PC-3 (cell line): ENCODE measurements at regions not wholly inside any gene's neighbourhood (a gene's known extent, or its start where the extent isn't known, plus 50 kb on each side); places are given as distances from the start of the nearest gene placed in this dataset.

Experiments
- ATAC-seq: fragments of 200-7000 bp; cut with Tn5 transposase; 2 replicates; pipeline ENCODE4 v1.9.1; 2020; ENCODE audit warnings: mild to moderate bottlenecking, moderate library complexity
- BruUV-seq: library from RNA; stranded (reverse); fragments of 400-500 nt; replicated peaks from 2 replicates; lab custom pipeline; 2021; lab: Mats Ljungman, UMichigan
- CTCF ChIA-PET: fragments of 300-600 bp; sonication (Branson Sonifier 250); formaldehyde crosslinking; loops from one replicate; lab custom pipeline; 2022; ENCODE audit warnings: antibody characterized with exemption; lab: Charles Lee
- POLR2A ChIA-PET: fragments of 300-600 bp; sonication (Branson Sonifier 250); formaldehyde crosslinking; loops from one replicate; lab custom pipeline; 2022; ENCODE audit warnings: antibody characterized with exemption; ENCODE audit not compliant: unreplicated experiment; lab: Charles Lee
- DNase-seq: peaks from one replicate; pipeline ENCODE4 v3.0.0-alpha.2; 2015
- H2AFZ ChIP-seq: fragments of 300-600 bp; sonication (generic); 2 replicates; pipeline ENCODE4 v1.6.0; 2016; ENCODE audit warnings: antibody characterized with exemption, low read length
- H3F3A ChIP-seq: fragments of 300-600 bp; sonication (generic); one replicate; pipeline ENCODE4 v1.6.0; 2017; ENCODE audit warnings: antibody characterized with exemption, low read length, control low read depth, mild to moderate bottlenecking; ENCODE audit not compliant: unreplicated experiment
- H3K27ac ChIP-seq: fragments of 300-600 bp; sonication (generic); 2 replicates; pipeline ENCODE4 v1.5.1; 2016; ENCODE audit warnings: mild to moderate bottlenecking, low read length
- H3K27me3 ChIP-seq: fragments of 300-600 bp; sonication (generic); 2 replicates; pipeline ENCODE4 v1.6.1; 2016; ENCODE audit warnings: low read length, mixed read lengths
- H3K36me3 ChIP-seq: fragments of 300-600 bp; sonication (generic); 2 replicates; pipeline ENCODE4 v1.6.1; 2016; ENCODE audit warnings: low read depth, mixed run types, low read length, mixed read lengths
- H3K4me1 ChIP-seq: fragments of 300-600 bp; sonication (generic); 2 replicates; pipeline ENCODE4 v1.5.1; 2016; ENCODE audit warnings: low read length; ENCODE audit not compliant: insufficient read depth
- H3K4me2 ChIP-seq: fragments of 300-600 bp; sonication (generic); 2 replicates; pipeline ENCODE4 v1.6.0; 2016; ENCODE audit warnings: low read length
- H3K4me3 ChIP-seq: fragments of 300-600 bp; sonication (generic); 2 replicates; pipeline ENCODE4 v1.5.1; 2016; ENCODE audit warnings: mild to moderate bottlenecking, low read length, mixed read lengths
- H3K79me2 ChIP-seq: fragments of 300-600 bp; sonication (generic); 2 replicates; pipeline ENCODE4 v1.6.1; 2017; ENCODE audit warnings: low read length, mixed read lengths
- H3K9ac ChIP-seq: fragments of 300-600 bp; sonication (generic); 2 replicates; pipeline ENCODE4 v1.6.0; 2016; ENCODE audit warnings: mild to moderate bottlenecking, low read length
- H3K9me2 ChIP-seq: fragments of 300-600 bp; sonication (generic); replicated peaks from 2 replicates; pipeline ENCODE4 v1.6.1; 2016; ENCODE audit warnings: mixed run types, low read length, mixed read lengths
- H3K9me3 ChIP-seq: fragments of 300-600 bp; sonication (generic); 2 replicates; pipeline ENCODE4 v1.6.1; 2016; ENCODE audit warnings: low read length, mixed read lengths
- H4K20me1 ChIP-seq: fragments of 300-600 bp; sonication (generic); 2 replicates; pipeline ENCODE4 v1.6.1; 2016; ENCODE audit warnings: low read length, mixed read lengths
- CTCF ChIP-seq: fragments of 300-600 bp; sonication (generic); conservative IDR thresholded peaks from 2 replicates; pipeline ENCODE4 v1.5.1; 2017; ENCODE audit warnings: antibody characterized with exemption, low read depth, mild to moderate bottlenecking, low read length
- EZH2 ChIP-seq: fragments of 300-600 bp; sonication (generic); IDR thresholded peaks from one replicate; pipeline ENCODE4 v1.6.1; 2017; ENCODE audit warnings: antibody characterized with exemption, mild to moderate bottlenecking, low read length; ENCODE audit not compliant: unreplicated experiment
- EZH2phosphoT487 ChIP-seq: fragments of 300-600 bp; sonication (generic); IDR thresholded peaks from 2 replicates; pipeline ENCODE4 v1.6.1; 2018; ENCODE audit warnings: mild to moderate bottlenecking, antibody characterized with exemption, low read length, borderline replicate concordance
- intact Hi-C: fragments of 100-400 bp; cut with micrococcal nuclease; formaldehyde crosslinking; loops from 2 replicates; pipeline ENCODE4 v1.9.0; 2023

GRCh38 chr7:16172366-16172765 is 249.0 kb downstream of the CRPPA start:
- Histone ChIP-seq H4K20me1 (no peaks in the 10 kb centered on the region), H3K4me3 (no peak overlapping the region), H3K4me1 (no peaks in the 10 kb centered on the region), H3K9me2 (no peaks in the 10 kb centered on the region), H3K4me2 (no peak overlapping the region), H3K79me2 (no peaks in the 10 kb centered on the region), H3F3A (no peaks in the 10 kb centered on the region), H3K9me3 (no peaks in the 10 kb centered on the region), H3K27me3 (no peaks in the 10 kb centered on the region), H2AFZ (no peak overlapping the region), H3K27ac (no peak overlapping the region), H3K36me3 (no peaks in the 10 kb centered on the region), H3K9ac (no peak overlapping the region)
- intact Hi-C loops = no loop called here
- ATAC-seq (no peak), DNase-seq (no peak)
- no TSS peak for BruUV-seq
- CTCF ChIA-PET = interaction anchor here (0.6 kb wide), 1 partner anchor 43 kb away, joined by 3 read pairs; no protein-coding TSS in a partner anchor
- TF ChIP-seq EZH2phosphoT487 = no peak
- TF ChIP-seq EZH2 = no peak
- no peak for TF ChIP-seq CTCF
- POLR2A ChIA-PET = no interaction called here

DNA sequence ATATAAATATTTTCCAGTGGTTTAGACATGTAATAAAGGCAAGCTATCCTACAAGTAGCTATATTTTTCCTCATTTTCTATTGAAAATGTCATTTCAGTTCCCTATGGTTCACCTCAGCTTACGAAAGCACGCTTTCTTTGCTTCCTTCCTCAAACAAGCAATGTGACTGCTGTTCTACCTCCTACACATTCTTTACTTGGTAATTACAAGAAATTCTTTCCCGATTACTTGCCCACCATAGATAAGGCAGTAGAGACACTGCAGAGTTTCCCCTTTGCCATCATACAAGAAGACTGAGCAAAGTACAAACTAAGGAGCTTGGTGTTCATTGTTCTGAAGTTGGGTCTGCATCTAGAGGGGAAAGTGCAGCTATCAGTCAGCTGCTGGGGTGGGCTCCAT is 249.4 kb downstream of the CRPPA start:
- TF ChIP-seq EZH2 (no peak), EZH2phosphoT487 (no peak), CTCF (no peak)
- Histone ChIP-seq H3K4me3 (no peak overlapping the region), H3K9me2 (no peaks in the 10 kb centered on the region), H3K4me2 (no peak overlapping the region), H4K20me1 (no peaks in the 10 kb centered on the region), H3K4me1 (no peaks in the 10 kb centered on the region), H3F3A (no peaks in the 10 kb centered on the region), H3K9ac (no peak overlapping the region), H3K27ac (no peak overlapping the region), H3K9me3 (no peaks in the 10 kb centered on the region), H3K36me3 (no peaks in the 10 kb centered on the region), H3K79me2 (no peaks in the 10 kb centered on the region), H3K27me3 (no peaks in the 10 kb centered on the region), H2AFZ (no peak overlapping the region)
- CTCF ChIA-PET = interaction anchor here (0.6 kb wide), 1 partner anchor 42 kb away, joined by 3 read pairs; no protein-coding TSS in a partner anchor
- DNase-seq = no peak
- BruUV-seq = no TSS peak
- intact Hi-C loops = no loop called here
- ATAC-seq = no peak
- POLR2A ChIA-PET = no interaction called here

GRCh38 chr7:16170671-16171070 is 250.7 kb downstream of the CRPPA start:
- Histone ChIP-seq H3K9me2 (no peaks in the 10 kb centered on the region), H3K9me3 (no peaks in the 10 kb centered on the region), H3K27me3 (no peaks in the 10 kb centered on the region), H2AFZ (no peak overlapping the region), H3K9ac (no peak overlapping the region), H3K4me1 (no peaks in the 10 kb centered on the region), H4K20me1 (no peaks in the 10 kb centered on the region), H3F3A (no peaks in the 10 kb centered on the region), H3K4me3 (no peak overlapping the region), H3K36me3 (no peaks in the 10 kb centered on the region), H3K27ac (no peak overlapping the region), H3K79me2 (no peaks in the 10 kb centered on the region), H3K4me2 (no peak overlapping the region)
- BruUV-seq = no TSS peak
- ATAC-seq = no peak
- no peak for DNase-seq
- ChIA-PET POLR2A (no interaction called here), CTCF (no interaction called here)
- intact Hi-C loops = no loop called here
- TF ChIP-seq EZH2 = no peak
- no peak for TF ChIP-seq CTCF
- TF ChIP-seq EZH2phosphoT487 = no peak
